ENCODE measurements at regions not wholly inside any gene's neighbourhood (a gene's known extent, or its start where the extent isn't known, plus 50 kb on each side); places are given as distances from the start of the nearest gene placed in this dataset.
"Not testable (repeated sequence)": the region's sequence is repeated elsewhere in the genome, so short reads cannot be mapped to it uniquely, and the experiment has no call there.

DNA sequence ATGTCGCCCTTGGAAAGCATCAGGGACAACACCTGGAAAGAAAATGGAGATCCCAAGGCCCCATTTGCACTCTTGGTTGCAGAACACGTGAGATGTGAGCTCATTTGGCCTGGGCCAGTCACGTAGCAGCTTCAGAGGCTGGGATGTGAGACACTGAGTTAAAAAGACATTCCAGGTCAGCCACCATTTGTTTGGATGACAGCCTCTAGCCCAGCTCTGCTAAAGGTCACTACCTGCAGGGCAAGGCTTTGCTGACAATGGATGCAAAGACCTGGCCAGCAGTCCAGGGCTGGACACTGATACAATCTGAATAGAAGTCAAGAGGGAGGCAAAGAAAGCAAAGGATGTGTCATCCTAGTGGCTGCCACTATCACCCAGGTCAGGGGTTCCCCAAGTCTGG lies 83.9 kb upstream of the LRPPRC start:
- no peak for DNase-seq (ENCODE audit: extremely low read depth in 1 of 11, low read depth in 9 of 11, low spot score in 4 of 11)

DNA sequence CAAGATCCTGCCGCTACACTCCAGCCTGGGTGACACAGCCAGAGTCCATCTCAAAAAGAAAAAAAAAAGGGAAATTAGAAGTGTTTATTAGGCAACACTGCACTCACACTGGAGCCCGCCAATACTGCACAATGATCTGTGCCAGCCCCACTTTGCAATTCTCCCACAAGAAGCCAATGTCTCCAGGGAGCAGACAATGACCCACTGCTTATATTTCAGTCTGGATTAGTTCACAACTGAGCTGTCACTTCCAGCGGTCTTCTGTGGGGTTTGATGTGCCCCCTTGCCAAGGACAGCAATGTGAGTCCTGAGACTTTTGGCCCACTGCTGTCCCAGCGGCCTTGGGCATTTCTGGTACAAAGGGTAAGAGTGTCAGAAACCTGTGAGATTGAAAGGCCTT lies 85.6 kb upstream of the PPM1B start:
- no peak for DNase-seq (ENCODE audit: extremely low read depth in 1 of 11, low read depth in 9 of 11, low spot score in 4 of 11)

- DNase-seq (ENCODE audit: extremely low read depth in 1 of 11, low read depth in 9 of 11, low spot score in 4 of 11), result no peak
Observed at GRCh38 chr2:44084850-44085249, 83.8 kb upstream of the PPM1B start.

- no peak for DNase-seq (ENCODE audit: extremely low read depth in 1 of 11, low read depth in 9 of 11, low spot score in 4 of 11)
Observed at GRCh38 chr2:44086629-44087028, 82.0 kb upstream of the PPM1B start.

DNA sequence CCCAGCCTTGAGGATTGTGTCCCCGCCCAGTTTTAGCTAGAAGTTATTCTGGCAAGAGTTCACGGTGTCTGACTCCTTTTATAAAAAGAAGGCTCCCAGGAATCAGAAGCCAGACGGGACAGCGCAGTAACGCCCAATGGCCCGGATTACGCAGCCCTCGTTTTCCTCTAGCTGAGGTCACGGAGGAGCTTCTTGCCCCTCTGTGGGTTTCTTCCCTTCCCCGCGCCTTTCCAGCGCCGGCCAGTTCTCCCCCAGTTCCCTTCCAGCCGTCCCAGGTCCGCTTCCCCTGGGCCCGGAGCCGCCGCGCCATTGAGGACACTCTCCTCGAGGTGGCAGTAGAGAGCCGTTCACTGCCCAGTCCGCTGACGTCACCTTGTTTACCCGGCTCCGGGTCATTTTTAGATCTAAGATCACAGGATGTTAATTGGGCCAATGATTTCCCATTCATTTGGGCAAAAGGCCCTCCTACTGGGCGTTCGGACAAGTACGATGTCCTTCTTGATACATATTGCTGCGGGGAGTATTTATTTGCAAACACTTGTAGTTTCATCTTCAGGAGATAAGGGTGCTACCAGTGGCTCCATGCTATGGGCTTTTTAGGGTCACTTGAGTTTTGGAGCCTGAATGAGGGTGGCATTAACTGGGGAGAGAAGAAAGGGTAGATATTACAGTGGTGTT lies 81.5 kb upstream of the PPM1B start:
- DNase-seq (ENCODE audit: extremely low read depth in 1 of 11, low read depth in 9 of 11, low spot score in 4 of 11), result peak; percentile 55 to 81 (median 73)

GRCh38 chr2:44087714-44088092 lies 81.0 kb upstream of the PPM1B start:
- peak in 5 of 11 donors; percentile 10 to 52 (median 35) for DNase-seq (ENCODE audit: extremely low read depth in 1 of 11, low read depth in 9 of 11, low spot score in 4 of 11)

DNA sequence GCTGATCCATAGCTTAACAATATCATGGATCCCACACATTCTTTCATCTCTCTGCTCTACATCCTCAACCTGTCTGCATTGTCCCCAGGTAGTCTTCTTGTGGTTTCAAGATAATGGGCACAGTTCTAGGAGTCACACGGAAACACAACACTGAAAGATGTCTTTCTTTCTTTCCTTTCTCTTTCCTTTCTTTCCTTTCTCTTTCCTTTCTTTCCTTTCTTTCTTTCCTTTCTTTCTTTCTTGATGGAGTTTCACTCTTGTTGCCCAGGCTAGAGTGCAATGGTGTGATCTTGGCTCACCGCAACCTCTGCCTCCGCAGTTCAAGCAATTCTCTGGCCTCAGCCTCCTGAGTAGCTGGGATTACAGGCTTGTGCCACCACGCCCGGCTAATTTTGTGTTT lies 76.2 kb upstream of the PPM1B start:
- DNase-seq (ENCODE audit: extremely low read depth in 1 of 11, low read depth in 9 of 11, low spot score in 4 of 11), result not testable (repeated sequence)

DNA sequence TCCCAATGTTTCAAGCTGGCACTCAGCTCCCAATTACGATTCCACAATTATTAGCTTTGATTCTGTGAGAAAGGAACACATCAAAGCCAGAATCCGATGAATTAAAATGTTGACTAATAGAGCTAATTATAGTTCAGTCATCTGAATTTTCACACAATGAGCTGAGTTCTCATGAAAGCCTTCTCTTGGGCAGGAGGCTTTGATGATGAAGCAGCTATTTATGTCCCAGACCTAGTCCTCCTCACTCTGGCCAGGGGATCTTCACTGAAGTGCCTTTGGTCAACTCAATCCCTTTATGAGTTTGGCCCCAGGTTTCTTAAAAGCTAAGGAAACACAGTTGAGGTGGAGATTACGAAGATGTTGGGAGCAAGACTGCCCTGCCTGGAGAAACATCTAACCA lies 74.7 kb upstream of the PPM1B start:
- DNase-seq (ENCODE audit: extremely low read depth in 1 of 11, low read depth in 9 of 11, low spot score in 4 of 11), result no peak

DNA sequence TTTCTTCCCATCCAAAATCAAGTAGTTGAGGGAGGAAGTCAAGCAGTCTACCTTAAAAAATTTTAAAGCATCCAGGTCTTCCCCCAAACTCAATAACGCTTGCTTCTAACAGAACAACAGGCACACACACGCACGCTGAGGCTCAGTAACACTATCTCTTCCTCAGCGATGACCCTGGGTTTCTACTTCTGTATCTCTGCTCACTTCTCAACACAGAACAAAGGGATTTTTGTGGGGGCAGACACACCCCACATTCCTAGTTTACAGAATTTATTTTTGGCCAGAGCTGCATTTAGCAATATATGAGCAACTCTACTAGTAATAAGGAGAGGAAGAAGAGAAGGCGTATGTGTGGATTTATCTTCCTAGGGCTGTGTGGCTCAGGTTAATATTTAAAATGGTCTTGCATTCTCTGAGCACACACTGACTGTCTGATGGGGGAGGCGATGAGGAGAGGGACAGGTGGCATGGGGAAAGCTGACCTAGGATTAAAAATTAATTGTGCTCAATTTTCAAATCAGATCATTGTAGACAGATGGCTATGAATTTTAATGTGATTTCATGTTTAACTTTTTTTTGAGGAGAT lies 71.3 kb upstream of the PPM1B start:
- no peak for DNase-seq (ENCODE audit: extremely low read depth in 1 of 11, low read depth in 9 of 11, low spot score in 4 of 11)

DNA sequence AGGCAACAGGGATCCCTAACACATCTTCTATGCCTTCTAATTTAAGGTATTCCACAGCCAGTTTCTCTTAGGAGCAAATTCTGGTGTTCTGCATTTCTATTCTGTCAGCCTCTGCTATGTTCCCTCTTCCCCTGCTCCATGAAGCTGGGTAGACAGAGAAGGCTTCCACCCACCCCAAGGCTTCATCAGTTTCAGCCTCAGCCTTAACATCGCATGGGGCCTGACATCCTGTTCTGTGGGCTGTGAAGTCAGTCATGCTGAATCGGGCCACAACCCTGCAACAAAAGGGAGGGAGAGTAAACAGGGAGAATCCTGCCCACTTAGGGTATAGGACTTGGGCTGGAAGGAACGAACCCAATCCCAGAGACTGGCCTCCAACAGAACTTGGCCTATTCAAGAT lies 70.6 kb upstream of the PPM1B start:
- no peak for DNase-seq (ENCODE audit: extremely low read depth in 1 of 11, low read depth in 9 of 11, low spot score in 4 of 11)

- DNase-seq (ENCODE audit: extremely low read depth in 1 of 11, low read depth in 9 of 11, low spot score in 4 of 11), result no peak
Observed at GRCh38 chr2:44098891-44099290, 69.8 kb upstream of the PPM1B start.

DNA sequence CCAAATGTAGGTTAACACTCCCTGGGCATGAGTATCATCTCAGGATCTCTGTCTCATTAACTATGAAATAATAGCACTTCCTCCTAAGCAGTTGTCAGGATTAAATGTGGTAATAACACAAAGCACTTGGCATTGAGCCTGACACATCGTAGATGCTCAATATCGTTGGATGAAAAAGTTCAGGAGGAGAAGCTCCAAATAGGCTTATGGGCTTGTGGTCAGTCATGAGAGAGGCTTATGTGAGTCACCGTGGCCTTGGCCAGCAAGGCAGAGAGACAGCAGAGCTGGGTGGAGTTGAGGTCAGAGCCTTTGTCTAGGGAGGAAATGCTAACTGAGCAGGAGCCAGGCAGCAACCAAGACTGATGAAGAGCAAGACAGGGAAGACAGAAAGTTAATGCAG lies 68.3 kb upstream of the PPM1B start:
- DNase-seq (ENCODE audit: extremely low read depth in 1 of 11, low read depth in 9 of 11, low spot score in 4 of 11), result no peak

- DNase-seq (ENCODE audit: extremely low read depth in 1 of 11, low read depth in 9 of 11, low spot score in 4 of 11), result no peak
Observed at GRCh38 chr2:44101246-44101645, 67.4 kb upstream of the PPM1B start.

GRCh38 chr2:44102790-44103562 lies 65.7 kb upstream of the PPM1B start:
- DNase-seq (ENCODE audit: extremely low read depth in 1 of 11, low read depth in 9 of 11, low spot score in 4 of 11), result no peak

DNA sequence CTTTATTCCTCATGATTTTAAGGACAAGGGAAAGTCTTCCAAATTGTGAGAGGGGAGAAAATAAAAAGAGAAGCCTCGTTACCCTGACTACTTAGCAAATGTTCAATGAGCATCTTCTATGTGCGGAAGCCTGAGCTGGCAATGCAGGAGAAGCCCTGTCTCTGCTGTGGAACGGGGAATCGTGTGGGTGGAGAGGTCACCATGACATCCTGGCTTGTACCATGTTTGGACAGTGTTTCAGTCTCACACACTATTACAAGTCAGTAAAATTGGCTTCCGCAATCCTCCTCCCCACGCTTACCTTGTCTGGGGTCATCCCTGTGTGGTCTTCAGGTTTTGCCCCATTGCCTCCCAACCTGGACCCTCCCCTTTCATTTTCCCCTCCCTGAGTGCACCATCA lies 65.0 kb upstream of the PPM1B start:
- DNase-seq (ENCODE audit: extremely low read depth in 1 of 11, low read depth in 9 of 11, low spot score in 4 of 11), result no peak

GRCh38 chr2:44104855-44105271 lies 63.8 kb upstream of the PPM1B start:
- no peak for DNase-seq (ENCODE audit: extremely low read depth in 1 of 11, low read depth in 9 of 11, low spot score in 4 of 11)

- not testable (repeated sequence) for DNase-seq (ENCODE audit: extremely low read depth in 1 of 11, low read depth in 9 of 11, low spot score in 4 of 11)
Observed at GRCh38 chr2:44106509-44106908, 62.2 kb upstream of the PPM1B start.

DNA sequence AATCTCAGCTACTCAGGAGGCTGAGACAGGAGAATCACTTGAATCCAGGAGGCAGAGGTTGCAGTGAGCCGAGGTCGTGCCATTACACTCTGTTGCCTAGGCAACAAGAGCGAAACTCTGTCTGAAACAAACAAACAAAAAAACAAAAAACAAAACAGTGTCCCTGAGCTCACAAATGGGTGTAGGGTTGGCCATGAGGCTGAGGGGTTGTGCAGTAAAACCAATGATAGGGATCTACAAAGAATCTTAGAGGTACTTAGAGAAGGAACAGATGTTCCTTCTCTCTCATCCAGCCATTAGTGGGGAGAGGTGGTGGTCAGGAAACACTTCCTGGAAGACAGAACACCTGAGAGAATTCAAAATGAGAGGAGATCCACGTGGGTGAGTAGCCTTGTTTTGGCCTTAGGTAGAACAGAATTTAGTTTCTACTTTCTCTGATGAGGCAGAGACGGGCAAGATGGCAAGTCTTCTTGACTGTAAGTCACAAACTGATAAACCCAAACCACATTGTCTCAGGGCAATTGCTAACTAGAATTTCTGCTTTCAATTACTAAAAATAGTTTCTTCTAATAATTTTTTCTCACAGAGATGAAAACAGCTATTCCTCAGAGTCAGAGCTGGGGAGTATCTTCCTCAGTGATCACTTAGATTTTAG lies 61.5 kb upstream of the PPM1B start:
- no peak for DNase-seq (ENCODE audit: extremely low read depth in 1 of 11, low read depth in 9 of 11, low spot score in 4 of 11)

- no peak for DNase-seq (ENCODE audit: extremely low read depth in 1 of 11, low read depth in 9 of 11, low spot score in 4 of 11)
Observed at GRCh38 chr2:44107974-44108373, 60.7 kb upstream of the PPM1B start.

- DNase-seq (ENCODE audit: extremely low read depth in 1 of 11, low read depth in 9 of 11, low spot score in 4 of 11), result no peak
Observed at GRCh38 chr2:44109166-44109565, 59.5 kb upstream of the PPM1B start.

Data from renal cortex interstitium (tissue), 11 donors.